DMS53 (cell line): ENCODE measurements at regions not wholly inside any gene's neighbourhood (a gene's known extent, or its start where the extent isn't known, plus 50 kb on each side); places are given as distances from the start of the nearest gene placed in this dataset.
"Not testable (repeated sequence)": the region's sequence is repeated elsewhere in the genome, so short reads cannot be mapped to it uniquely, and the experiment has no call there.

ENCODE experiments used
- DNase-seq: peaks from one replicate; lab custom pipeline; 2025; lab: John Stamatoyannopoulos, UW

DNA sequence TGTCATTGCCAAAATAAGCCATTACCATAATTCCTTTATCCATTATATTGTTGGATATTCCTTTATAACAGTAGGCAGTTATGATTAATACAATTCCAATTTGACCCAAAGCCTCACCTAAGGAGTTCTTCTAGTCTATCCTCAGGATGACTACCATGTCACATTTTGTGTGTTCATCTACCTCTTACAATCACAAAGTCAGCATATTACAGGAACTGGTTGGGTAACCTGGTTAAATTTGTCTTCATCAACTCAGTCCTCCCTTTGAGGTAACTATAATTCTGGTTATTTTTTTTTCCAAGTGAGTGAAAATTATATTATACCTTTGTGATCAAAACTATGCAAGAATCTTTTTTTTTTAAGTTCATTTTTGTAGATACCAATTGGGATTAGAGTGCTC is 540.5 kb downstream of the BTBD3 start:
- DNase-seq = no peak

DNA sequence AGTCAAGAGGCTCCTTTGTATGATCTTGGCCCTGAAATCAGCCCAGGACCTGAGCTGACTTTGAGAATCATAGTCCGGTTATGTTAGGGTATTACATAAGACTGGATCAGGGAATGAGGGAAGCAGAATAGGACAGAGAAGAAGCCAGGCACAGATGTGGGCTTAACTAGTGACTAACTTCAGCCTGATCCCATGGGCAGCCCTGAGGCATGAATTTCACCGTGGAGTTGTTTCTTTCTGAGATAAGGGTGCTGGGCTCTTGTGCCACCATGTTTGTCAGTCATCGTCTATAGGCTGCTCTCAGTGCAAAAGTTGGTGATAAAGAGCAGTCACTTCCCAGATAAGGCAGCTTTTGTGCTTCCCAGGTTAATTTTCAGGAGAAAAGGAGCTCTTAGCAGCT is 544.7 kb upstream of the SPTLC3 start:
- no peak for DNase-seq

DNA sequence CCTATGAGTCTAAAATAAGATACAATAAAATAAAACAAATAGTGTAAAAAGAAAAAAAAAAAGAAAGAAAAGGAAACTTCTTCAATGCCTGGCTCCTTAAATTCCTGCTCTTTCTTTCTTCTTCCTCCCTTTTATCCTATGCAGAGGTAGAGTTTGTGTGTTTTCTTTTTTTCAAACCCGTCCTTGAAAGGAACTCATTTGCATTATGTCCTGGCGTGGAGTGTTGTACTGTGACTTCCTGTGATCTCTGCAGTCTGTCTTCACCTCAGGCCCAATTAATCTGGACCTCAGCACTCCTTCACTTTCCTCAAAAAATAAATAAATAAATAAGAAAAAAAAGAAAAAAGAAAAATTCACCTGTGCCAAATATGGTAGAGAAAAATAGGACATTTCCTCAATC is 541.9 kb upstream of the SPTLC3 start:
- no peak for DNase-seq

DNA sequence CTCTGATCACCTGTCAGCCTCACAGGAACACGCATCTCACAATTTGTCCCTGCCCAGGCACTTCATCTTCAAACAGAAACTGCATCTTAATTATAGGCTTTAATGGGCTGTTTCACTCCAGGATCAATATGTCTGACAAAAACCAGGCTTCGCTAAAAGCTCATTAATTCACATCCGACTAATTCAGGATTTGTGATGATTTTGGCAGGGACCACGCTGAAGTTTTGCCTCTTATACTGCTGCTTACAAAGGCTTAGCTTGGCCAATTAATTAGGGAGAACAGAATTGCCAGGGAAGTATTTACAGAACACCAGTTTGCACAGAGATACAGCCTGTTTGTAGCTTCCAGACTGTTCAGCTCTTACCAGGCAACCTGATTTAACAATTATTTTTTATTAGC is 541.0 kb upstream of the SPTLC3 start:
- DNase-seq = no peak

DNA sequence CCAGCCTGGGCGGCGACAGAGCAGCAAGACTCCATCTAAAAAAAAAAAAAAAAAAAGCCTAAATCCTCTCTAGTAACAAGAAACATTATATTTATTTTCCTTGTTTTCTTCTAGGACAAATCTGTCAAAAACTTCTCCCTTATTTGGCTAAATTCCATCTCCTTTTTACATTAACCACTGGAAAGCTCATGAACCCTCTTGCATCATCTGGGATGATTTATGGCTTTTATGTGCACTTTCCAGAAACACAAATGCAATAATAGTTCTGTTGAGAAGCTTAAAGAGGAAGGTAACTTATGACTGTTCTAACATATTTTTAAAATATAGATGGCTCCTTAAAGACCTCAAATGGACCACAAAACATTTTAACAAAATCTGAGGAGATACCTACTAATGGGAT is 526.1 kb upstream of the SPTLC3 start:
- DNase-seq = no peak

DNA sequence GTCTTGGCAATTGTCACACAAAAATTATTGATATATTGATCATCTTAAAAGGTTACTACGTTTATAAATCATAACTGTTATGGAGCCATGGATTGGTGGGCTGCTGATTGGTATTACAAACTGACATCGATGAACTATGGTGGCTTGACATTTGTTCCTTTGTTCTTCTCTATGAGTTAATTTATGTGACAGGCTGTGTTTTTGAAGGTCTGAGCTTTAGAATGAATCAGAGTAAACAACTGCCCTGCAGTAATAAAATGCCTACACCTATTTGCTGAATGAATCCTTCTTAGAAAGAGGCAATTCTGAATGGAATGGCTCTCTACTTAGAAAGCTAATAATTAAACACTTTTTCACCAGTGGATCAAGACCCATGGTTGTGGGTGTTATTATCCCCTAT is 506.3 kb upstream of the SPTLC3 start:
- no peak for DNase-seq

DNA sequence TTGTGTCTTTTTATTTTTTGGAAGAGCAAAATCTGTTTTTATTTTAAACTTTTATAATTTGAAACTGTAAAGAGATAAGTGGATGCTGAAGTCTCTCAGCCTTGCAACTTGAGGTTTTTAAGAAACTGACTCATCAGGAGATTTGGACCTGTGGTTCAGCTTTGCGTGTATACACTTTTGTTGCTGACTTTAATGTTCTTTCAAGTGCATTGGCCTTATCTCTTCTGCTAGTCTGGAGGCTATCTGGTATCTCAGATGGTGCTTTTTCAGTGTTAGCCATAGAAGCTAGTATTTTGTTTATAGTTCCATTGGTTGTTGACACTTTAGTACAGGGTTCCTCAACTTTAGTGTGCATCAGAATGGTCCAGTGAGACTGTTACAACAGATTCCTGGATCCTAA is 504.0 kb upstream of the SPTLC3 start:
- DNase-seq = no peak

DNA sequence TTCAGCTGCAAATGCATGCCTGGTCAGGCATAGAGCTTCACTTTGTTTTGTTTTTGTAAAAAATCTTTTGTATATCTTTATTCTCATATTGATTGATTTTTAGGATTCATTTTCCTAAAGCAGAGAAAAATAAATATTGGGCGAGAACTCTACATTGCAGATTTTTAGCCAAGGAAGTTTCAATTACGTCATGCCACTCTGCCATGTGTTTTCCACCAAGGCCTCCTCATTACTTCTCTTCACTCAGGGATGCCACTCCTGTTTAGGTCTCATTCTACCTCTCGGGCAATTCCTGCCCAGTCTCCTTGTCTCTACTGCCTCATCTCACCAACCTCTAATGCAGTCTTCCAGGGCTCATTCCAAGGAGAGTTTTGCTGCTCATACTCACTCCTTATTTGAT is 497.3 kb upstream of the SPTLC3 start:
- DNase-seq = no peak

DNA sequence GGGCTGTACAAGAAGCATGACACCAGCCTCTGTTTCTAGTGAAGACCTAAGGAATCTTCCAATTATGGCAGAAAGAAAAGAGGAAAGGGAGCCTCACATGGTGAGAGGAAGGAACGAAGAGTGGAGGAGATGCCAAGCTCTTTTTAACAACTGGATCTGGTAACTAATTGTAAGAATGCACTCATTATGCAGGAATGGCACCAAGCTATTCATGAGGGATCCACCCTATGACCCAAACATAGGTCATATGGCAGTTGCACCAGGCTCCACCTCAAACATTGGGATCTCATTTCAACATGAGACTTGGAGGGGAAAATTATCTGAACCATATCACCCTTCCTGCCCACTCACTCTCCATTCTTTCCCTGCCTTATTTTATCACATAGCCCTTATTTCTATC is 496.0 kb upstream of the SPTLC3 start:
- no peak for DNase-seq

DNA sequence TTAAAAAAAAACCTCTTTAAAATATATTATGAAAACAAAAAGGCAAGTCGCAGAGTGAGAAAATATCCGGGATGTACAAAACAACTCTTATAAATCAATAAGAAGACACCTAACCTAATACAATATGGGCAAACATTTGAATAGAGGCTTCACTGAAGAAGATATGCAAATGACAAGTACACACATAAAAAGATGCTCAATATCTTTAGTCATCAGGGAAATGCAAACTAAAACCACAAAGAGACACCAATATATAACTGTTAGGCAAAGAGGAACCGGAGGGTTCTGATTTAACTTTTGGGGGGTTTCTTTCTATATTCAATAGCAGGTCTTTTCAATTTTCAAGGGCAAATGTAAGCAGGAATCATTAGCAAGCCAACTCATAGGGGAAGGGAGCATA is 480.7 kb upstream of the SPTLC3 start:
- DNase-seq = no peak

DNA sequence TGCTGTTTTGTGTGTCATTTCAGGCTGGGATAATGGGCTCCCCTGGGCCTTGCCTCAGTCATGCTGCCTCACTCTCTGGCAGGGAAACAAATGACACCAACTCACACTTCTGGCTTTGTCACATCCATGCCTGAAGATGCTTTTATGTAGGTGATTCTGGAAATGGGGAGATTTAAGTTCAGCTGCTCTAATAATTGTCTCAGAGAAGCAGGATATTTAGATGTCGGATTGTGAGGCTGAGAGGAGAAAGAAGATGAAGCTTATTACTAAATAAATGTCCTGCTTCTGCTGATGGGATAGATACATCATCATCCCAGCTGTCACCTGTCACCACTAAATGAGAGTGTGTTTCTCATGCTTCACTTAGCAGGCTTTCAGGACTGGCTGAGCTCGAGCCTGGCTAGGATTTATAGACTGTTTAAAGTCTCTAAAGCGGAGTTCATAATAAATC is 480.2 kb upstream of the SPTLC3 start:
- DNase-seq = peak; percentile 40

DNA sequence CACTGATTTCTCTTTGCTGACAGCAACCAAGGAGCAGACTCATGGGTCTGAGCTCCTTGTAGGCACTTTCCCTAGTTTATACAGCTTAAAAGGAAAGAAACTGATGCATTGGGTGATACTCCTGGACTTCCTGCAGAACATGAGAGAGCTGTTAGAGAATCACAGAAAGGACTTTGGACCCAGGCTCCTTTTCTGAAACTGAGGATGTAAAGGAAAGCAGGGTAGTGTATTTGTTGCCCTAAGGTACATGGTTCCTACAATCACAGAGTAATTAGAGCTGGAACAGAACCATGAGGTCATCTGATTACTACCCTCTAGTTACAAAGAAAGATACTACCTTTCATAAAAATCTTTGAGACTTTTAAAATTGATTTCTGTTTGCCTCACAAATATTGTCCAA is 477.1 kb upstream of the SPTLC3 start:
- DNase-seq = peak; percentile 22

DNA sequence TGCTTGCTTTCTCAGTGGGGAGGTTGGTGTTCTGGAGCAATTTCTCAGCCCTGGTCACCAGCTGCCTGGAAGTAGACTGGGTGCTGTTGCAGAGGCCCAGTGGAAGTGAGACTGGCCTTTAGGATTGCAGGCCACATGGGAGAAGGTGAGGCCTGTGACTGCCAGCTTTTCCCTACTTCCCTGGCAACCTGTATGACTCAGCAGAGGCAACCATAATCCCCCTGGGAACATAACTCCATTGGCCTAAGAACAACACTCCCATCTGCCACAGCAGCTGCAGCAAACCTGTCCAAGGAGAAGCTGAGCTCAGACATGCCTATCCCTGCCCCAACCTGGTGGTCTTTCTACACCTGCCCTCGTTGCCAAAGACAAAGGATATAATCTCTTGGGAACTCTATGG is 473.5 kb upstream of the SPTLC3 start:
- DNase-seq = peak; percentile 68

DNA sequence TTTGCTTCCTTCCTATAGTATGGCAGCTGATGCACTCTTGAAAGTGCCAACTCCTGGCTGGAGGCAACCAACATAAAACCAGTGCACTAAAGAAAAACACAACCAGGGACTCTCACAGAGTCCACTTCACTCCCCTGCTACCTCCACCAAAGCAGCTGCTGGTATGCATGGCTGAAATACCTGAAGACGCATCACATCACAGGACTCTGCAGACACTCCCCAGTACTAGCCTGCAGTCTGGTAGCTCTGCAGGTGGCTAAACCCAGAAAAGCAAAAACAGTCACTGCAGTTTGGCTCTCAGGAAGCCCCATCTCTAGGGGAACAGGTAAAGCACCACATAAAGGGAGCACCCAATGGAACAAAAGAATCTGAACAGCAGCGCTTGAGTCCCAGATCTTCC is 473.0 kb upstream of the SPTLC3 start:
- peak; percentile 31 for DNase-seq

DNA sequence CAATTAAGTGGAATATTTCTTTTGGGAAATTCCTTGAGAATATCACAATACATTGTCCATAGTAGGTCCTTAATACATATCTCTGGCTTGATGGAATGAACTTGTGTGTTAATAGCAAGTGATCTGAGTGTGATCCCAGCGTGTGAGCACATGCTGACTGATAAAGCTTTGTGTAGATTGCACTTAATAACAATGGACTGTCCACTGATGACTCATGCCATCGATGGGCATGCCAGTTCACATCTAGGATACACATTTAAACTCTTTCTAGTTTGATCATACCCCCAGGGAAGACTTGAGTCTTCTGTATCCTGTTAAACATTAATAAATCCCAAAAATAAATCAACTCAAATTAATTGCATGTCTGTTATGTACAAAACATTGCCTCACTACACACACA is 454.3 kb upstream of the SPTLC3 start:
- DNase-seq = peak; percentile 83

DNA sequence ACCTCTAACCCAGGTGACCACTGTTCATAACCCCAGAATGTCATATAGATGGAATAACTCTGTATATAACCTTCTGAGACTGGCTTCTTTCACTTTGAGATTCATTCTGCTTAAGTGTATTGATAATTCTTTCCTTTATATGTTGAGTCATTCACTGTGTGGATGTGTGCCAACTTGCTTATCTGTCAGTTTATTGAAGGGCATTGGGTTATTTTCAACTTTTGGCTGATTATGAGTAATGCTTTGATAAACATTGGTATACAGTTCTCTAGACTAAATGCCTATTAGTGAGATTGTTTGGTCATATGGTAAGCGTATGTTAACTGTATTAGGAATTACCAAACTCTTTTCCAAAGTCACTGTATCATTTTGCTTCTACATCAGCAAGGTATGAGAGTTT is 453.4 kb upstream of the SPTLC3 start:
- peak; percentile 43 for DNase-seq

DNA sequence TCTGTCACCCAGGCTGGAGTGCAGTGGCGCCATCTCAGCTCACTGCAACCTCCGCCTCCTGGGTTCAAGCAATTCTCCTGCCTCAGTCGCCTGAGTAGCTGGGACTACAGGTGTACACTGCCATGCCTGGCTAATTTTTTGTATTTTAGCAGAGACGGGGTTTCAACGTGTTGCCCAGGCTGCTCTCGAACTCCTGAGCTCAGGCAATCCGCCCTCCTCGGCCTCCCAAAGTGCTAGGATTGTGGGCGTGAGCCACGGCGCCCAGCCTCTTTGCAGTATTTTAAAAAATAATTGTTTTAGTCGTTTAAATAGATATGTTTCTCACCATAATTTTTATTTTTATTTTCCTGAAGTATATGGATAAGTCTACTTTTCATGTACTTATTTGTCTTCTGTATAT is 452.9 kb upstream of the SPTLC3 start:
- not testable (repeated sequence) for DNase-seq

DNA sequence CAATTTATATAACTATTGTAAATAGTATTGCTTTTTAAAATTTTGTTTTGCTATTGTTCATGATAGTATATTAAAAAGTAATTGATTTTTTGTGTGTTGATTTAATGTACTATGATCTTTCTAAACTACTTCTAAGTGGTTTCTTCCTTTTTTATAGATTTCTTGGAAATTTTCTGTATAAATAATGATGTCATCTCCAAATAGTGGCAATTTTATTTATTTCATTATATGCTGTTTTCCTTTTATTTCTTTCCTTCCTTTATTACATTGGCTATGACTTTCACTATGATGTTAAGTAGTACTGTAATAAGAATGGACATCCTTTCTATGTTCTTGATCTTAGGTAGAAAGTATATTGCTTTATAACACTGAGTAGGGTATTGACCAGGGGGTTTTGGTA is 451.5 kb upstream of the SPTLC3 start:
- no peak for DNase-seq

DNA sequence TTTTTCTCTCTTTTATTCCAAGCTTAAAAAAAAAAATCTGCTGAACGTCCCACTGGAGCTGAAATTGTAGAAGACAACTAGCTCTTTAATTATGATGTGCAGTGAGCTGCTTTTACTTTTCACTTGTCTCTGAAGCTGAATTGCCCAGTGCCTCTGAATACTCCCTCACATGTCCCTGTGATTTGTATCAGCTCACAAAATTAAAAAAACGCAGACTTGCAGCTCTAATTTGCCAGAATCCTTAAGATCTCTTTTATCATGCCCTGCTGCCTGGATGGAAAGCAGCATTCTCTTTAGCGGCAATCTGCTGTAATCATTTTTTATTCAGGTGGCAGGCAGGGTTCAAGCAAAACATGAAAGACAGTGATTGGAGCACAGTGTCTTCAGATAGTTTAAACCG is 443.8 kb upstream of the SPTLC3 start:
- DNase-seq = no peak

DNA sequence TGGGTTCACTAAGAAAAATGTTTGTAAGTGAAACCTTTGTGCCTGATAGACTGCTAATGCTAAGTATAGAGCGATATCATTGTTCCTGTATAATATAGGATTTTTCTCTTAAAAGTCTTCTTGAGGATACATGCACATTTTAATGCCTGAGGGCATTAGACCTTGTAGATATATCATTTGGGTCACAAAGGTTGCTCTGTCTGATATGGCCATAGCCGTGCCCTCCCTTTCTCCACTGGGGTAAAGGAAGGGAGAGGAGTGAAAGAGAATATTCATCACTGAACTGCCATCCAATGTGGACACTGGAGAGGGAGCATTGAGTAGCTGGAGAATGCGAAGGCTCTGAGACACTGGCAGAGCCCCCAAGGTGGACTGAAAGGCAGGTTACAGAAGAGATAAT is 442.2 kb upstream of the SPTLC3 start:
- DNase-seq = no peak

DNA sequence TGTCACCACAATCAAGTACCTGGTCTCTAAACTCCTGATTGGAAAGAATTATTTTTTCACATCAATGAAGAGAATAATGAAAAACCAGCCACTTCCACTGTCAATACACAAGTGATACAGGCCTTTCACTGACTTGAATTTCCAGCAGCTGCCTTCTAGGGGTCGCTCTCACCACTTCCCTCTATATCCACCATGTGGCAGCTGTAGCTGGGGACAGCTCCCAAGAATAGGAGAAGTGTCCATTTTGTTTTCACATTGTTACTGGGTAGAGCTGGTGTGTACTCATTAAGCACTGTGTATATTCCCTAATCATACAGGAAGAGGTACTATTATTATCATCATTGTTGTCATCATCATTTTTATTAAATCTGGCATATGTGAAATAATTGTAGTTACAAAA is 438.4 kb upstream of the SPTLC3 start:
- peak; percentile 93 for DNase-seq

DNA sequence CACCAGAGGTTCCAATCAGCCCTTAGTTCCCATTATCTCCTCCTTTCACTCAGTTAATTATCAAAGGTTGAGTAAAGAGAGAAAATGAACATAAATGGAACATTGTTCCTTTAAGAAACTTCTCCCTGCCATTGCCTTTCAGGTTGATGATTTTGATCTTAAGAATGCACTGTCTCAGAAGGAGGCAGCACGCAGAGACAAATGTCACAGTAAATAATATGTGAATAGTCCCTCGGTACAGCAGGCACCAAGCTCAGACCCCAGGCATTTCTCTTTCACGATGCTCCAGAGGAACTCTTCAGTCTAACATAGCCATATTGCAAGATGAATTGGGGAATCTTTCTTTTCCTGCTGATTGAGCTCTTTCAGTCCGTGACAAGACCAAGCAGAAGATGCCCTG is 435.3 kb upstream of the SPTLC3 start:
- DNase-seq = no peak

DNA sequence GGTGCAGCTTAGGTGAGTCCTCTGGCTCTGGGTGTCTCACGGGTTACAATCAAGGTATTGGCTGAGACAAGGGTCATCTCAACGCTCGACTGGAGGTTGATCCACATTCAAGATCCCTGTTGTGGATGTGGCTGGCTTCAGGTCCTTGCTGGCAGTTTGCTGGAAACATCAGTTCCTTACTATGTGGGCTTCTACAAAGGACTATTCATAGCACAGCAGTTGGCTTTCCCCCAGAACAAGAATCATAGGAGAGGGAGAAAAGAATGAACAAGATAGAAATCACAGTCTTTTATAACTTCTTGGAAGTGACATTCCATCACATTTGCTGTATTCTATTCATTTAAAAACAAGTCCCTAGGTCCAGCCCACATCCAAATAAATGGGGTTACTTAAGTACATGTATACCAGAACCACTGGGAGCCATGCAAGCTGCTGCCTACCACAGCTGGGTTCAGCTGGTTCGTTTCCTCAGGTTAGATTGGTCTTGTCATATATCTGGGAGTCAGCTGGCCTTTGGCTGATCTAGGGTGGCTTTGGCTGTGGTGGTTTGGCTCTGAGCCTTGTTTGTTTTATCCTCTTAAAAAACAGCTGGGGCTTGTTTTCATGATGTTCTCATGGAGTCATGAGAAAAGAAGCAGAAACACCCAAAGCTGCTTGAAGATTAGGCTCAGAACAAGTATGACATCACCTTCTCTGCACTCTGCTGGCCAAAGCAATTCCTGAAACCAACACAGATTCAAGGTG is 433.2 kb upstream of the SPTLC3 start:
- DNase-seq = peak; percentile 30

DNA sequence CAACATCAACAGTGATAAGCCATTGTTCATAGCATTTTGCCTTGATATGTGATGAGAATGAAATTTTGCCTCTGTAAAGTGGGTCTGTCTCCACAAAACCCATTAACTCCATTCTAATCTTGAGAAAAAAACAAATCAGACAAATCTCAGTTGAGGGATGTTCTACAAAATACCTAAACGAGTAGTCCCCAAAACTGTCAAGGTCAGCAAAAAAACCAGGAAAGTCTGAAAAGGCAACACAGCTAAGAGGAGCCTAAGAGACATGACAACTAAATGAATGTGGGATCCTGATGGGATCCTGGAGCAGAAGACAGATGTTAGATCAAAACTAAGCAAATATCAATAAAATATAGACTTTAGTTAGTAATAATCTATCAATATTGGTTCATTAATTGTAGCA is 431.6 kb upstream of the SPTLC3 start:
- no peak for DNase-seq
